Muscle of arm (tissue), 1 donor: ENCODE measurements at regions not wholly inside any gene's neighbourhood (a gene's known extent, or its start where the extent isn't known, plus 50 kb on each side); places are given as distances from the start of the nearest gene placed in this dataset.
"Not testable (repeated sequence)": the region's sequence is repeated elsewhere in the genome, so short reads cannot be mapped to it uniquely, and the experiment has no call there.

Experiments
- DNase-seq: peaks from one replicate; pipeline ENCODE4 v3.0.0-alpha.2; 2013

- no peak for DNase-seq
Observed at GRCh38 chr7:136412952-136413351, 435.8 kb upstream of the MTPN start.

DNA sequence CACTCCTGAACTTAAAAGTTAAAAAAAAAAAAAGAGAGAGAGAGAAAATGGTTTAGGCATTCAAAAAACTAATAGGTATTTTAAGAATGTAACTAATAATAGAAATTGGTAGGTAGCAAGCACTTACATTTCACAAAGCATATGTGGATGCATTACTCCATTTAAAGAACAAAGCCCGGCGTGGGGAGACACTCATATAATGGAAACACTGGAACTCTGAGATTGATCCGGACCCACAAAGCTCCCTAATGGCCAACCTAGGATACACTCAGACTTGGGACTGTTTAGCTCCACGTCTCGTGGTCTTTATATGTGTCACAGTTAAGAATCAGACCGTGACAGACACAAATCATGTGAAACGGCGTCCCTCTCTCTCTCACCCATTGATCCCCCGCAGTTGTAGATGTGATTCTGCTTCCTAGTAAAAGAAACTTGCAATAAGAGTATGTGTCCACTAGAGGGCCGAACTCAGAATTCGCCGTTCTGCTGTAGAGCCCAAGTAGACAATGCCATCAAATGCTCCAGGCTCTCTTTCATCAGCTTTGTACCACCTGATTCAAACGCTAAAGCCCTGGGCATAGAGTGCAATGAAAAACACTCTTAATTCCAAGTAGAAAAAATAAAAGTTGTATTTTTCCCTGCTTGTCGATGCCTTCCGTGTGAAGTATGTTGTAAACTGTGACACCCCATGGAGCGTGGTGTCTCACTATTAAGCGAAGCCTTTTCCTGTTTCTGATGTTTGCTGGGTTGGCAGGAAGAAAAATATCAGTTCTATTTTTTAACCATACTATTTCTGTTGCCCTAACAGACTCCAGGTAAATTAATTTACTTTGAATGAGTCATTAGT is 429.0 kb upstream of the MTPN start:
- DNase-seq, result peak; percentile 41

GRCh38 chr7:136403591-136403990 is 426.4 kb upstream of the MTPN start:
- DNase-seq, result no peak

DNA sequence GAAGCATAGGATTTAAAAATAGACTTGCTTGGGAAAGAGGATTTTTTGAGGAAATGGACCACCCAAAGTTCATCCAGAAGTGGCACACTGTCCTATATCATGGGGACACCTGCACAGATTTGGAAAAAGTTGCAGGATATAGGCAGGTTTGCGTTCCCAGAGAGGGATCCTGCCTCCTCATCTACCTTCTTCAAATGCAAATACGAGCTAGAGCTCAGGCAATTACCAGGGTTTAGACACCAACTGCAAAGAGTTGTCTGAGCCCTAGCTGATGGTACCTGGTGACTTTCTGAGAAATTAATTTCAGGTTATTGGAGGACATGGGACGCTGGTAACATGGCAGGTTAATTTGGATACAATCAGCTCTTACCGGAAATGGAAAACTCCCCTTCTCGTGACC is 423.7 kb upstream of the MTPN start:
- no peak for DNase-seq

DNA sequence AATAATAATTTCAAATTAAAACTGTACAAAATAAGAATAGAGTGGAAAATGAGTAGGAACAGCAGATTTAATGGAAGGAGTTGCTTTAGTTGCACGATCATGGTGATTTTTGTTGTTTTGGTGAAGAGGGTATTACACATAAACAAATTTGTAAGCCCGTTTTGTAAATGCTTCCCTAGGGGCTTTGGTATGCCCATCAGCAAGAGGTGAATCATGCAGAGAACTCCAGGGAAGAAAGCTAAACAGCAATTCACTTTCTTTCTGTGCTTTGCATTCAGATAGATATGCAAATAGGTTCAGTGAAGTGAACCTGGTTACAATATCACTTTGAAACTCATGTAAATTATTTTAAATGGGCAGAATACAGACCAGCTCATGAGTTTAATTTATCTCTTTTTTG is 422.2 kb upstream of the MTPN start:
- no peak for DNase-seq

DNA sequence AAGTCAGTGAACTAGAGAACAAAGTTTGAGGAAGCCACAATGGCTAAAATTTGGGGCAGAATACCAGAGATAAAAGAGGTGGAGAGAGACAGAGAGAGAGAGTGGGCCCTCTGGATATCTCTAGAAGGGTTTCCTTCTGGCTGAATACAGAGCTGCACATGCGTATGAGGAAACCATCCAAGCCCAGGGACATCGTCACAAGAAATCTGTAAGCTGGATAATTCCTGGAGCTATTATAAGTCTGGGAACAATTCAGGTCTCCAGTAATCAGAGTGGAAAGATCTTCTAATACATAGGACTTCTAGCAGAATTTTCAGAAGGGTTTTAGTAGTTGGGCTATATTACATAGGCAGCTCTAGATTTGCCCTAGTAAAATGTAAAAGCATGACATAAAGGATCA is 415.7 kb upstream of the MTPN start:
- DNase-seq, result no peak

DNA sequence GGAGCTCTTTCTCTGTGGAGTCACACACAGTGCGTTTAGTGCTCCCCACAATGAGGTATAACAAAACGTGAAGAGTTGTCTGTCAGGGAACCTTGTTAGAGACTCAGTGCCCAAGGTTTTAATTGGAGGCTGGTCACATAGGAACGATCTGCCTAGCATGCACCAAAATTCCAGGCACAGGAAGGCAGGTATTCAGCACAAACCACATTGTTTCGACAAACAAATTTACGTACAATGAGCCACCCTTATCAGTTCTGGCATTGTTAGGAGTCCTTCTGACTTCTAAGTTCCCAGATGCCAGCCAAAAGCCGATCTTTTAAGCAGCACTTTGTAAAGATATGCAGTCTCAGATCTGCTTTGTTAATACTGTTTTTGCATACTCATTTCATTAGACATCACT is 414.2 kb upstream of the MTPN start:
- no peak for DNase-seq

DNA sequence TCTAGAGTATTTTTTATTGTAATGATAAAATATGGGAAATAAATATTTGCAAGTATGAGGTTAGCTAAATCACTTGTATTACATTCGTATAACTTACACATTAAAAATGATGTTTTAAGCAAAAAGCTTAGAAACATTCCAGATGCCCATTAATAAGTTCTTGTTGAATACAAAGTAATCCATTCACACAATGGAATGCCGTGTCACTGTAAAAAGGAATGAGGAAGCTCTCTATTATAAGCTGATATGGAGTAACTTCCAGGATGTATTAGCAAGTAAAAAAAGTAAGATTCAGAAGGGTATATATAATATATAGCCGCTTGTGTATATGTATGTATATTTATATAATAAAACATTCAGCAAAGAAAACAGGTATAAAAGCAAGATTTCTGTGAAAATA is 412.8 kb upstream of the MTPN start:
- no peak for DNase-seq

- no peak for DNase-seq
Observed at GRCh38 chr7:136386876-136387275, 409.7 kb upstream of the MTPN start.

DNA sequence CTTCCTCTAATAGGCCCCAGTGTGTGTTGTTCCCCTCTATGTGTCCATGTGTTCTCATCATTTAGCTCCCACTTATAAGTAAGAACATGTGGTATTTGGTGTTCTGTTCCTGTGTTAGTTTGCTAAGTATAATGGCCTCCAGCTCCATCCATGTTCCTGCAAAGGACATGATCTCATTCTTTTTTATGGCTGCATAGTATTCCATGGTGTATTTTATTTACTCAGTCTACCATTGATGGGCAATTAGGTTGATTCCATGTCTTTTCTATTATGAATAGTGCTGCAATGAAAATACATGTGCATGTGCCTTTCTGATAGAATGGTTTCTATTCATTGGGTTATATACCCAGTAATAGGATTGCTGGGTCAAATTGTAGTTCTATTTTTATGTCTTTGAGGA is 394.2 kb upstream of the MTPN start:
- DNase-seq, result not testable (repeated sequence)

- DNase-seq, result no peak
Observed at GRCh38 chr7:136370137-136370536, 393.0 kb upstream of the MTPN start.

- DNase-seq, result no peak
Observed at GRCh38 chr7:136369225-136369624, 392.1 kb upstream of the MTPN start.

GRCh38 chr7:136359333-136359903 is 382.3 kb upstream of the MTPN start:
- DNase-seq, result no peak

DNA sequence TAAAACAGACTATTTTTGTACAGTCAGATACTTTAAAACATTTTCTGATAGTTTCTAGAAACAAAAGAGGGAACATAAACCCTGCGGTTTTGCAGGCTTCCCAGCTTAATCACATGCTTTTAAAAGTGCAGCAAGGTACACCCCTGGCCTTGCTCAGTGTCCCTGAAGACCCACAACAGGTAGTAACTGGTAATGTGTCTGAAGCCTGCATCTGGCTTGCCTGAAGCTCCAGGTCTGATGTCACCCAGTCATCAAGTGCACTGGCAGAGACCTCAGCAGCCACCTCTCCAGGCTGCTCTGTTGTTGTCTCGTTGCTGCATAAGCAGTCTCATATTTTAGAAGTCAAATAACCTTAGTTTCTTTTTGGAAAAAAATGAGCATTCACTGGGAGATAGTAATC is 376.1 kb upstream of the MTPN start:
- no peak for DNase-seq

GRCh38 chr7:136348542-136349192 is 371.5 kb upstream of the MTPN start:
- DNase-seq, result no peak

- no peak for DNase-seq
Observed at GRCh38 chr7:136348142-136348541, 371.0 kb upstream of the MTPN start.

DNA sequence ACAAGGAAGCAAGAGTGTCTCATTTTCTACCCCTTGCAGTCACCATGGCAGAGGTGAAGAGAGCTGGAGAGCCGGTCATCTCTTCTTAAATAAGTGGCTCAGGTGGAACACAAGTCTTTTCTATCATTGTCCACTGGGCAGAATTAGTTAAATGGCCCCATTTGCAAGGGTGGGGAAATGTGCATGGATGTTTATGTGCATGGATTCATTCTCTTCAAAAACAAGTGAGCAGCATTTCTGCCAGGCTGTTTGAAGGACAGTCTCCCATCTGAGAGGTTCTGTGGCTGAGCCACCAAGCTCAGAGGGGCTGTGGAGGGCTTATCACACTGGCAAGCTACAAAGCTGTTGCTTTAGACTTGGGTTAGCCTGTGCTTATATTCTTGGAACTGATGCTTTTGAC is 370.3 kb upstream of the MTPN start:
- DNase-seq, result no peak

DNA sequence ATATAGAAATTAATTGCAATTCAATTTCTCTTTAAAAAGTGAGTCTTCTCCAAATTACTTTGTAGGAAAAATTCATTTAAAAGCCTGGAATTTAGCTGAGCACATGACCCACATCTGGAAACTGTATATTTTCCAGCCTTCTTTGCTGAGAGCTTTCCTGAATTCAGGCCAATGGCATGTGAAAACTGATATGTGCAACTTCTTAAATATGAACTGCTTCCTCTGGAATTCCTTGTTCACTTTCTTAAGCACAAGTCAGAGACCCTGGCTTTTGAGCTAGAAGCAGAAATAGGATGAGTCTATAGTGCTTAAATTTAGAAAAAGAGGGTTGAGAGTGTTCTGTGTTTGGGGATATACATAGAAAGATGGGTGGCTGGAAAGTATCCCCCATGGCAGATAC is 365.1 kb upstream of the MTPN start:
- DNase-seq, result peak; percentile 31

- DNase-seq, result no peak
Observed at GRCh38 chr7:136339464-136339863, 362.3 kb upstream of the MTPN start.

- no peak for DNase-seq
Observed at GRCh38 chr7:136336932-136337331, 359.8 kb upstream of the MTPN start.

DNA sequence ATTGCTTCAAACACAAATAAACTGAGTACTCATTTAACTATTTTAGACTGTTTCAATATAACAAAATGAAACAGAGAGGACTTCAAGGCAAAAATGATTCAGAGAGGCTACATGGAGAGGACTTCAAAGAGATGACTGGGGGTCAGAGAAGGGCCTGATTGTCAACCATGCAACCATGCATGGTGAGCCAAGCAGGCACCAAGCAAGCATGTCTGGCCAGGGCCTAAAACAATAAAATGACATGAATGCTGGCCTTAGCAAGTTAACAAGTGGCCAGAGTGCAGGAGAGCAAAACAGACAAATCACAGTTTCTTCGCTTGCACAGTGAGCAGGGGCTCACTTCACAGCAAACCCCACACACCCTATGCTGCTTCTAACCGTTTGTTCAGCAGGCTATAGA is 356.5 kb upstream of the MTPN start:
- no peak for DNase-seq

DNA sequence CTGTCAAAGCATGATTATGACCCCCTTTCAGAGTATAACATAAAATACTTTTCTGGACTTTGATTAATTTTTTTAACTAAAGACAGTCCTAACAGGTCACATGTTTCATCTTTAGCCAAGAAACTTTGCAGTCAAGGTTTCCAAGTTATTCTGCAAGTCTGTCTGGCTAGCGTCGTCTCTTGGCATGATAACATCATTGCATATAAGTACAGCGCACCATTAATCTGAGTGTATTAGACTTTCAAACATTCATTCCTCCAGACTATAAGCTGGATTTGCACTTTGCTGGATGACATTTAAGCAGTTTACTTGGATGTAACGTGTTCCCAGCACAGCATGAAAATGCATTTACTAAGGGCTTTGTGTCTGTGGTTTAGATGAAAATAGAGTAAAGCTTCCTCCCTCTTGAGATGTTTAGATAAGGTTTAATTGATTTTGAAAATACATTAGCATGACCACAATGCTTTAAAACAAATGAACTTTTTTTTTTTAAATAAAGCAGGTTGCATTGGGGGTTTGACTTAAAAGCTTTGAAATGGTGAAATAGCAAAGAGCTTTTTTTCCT is 349.0 kb upstream of the MTPN start:
- DNase-seq, result peak; percentile 16

GRCh38 chr7:136325578-136325977 is 348.4 kb upstream of the MTPN start:
- no peak for DNase-seq
